HepG2 (cell line): ENCODE measurements at regions not wholly inside any gene's neighbourhood (a gene's known extent, or its start where the extent isn't known, plus 50 kb on each side); places are given as distances from the start of the nearest gene placed in this dataset.

Source experiments
- ATAC-seq: fragments of 200-7000 bp; cut with Tn5 transposase; 3 replicates; pipeline ENCODE4 v1.9.1; 2020; ENCODE audit warnings: mild to moderate bottlenecking, moderate library complexity
- BruUV-seq: library from RNA; stranded (reverse); fragments of 400-500 nt; replicated peaks from 2 replicates; lab custom pipeline; 2021; lab: Mats Ljungman, UMichigan
- CTCF ChIA-PET: fragments of 300-600 bp; formaldehyde crosslinking; extraction: SDS; loops from one replicate; lab custom pipeline; 2021; ENCODE audit warnings: low total read pairs, inconsistent platforms, low intra/inter-chr PET ratio; lab: Yijun Ruan, JAX
- POLR2A ChIA-PET: fragments of 350-600 bp; sonication (Branson Sonifier 250); formaldehyde crosslinking; loops from one replicate; lab custom pipeline; 2020; ENCODE audit warnings: antibody characterized with exemption, inconsistent platforms; lab: Yijun Ruan, JAX
- DNase-seq: peaks from one replicate; pipeline ENCODE4 v3.0.0-alpha.2; 2015; ENCODE audit warnings: low spot score
- FAIRE-seq: peaks from 3 replicates; lab custom pipeline; 2011; peaks lifted over from hg19 to GRCh38; lab: Jason Lieb, UNC
- H2AFZ ChIP-seq: one replicate; pipeline ENCODE4 v1.6.1; 2011; ENCODE audit warnings: low read length, inconsistent platforms
- H3K27ac ChIP-seq: fragments of 300-600 bp; 3 replicates; pipeline ENCODE4 v1.8.0; 2011; ENCODE audit warnings: mixed run types, mild to moderate bottlenecking, mixed read lengths, low read length, inconsistent platforms; ENCODE audit not compliant: insufficient read depth; ENCODE audit errors: extremely low read length
- H3K27me3 ChIP-seq, 2 experiments: fragments of 200-600 bp in 1 of 2; 2 replicates in 1 of 2; 3 replicates in 1 of 2; pipeline versions ENCODE4 v1.6.0 to v1.8.0; 2011; ENCODE audit warnings: low read length in 2 of 2, mild to moderate bottlenecking in 2 of 2, moderate library complexity in 2 of 2, inconsistent platforms in 1 of 2; ENCODE audit not compliant: insufficient read depth in 2 of 2, control insufficient read depth in 1 of 2
- H3K36me3 ChIP-seq, 2 experiments: fragments of 200-600 bp in 1 of 2; replicated peaks in 1 of 2; 2 replicates in 1 of 2; 3 replicates in 1 of 2; pipeline versions ENCODE4 v1.5.1 to v1.8.0; 2011; ENCODE audit warnings: low read length in 2 of 2, inconsistent platforms in 1 of 2; ENCODE audit not compliant: insufficient read depth in 2 of 2, control insufficient read depth in 1 of 2
- H3K4me1 ChIP-seq: 2 replicates; pipeline ENCODE4 v1.5.1; 2012; ENCODE audit warnings: low read length, inconsistent platforms; ENCODE audit not compliant: insufficient read depth
- H3K4me2 ChIP-seq: 2 replicates; pipeline ENCODE4 v1.6.0; 2011; ENCODE audit warnings: low read depth, low read length, inconsistent platforms
- H3K4me3 ChIP-seq, 3 experiments: fragments of 200-600 bp in 1 of 3; sonication (generic), shearing (Covaris generic) in 1 of 3; replicated peaks in 1 of 3; 2 replicates each; pipeline ENCODE4 v1.5.1; 2011 to 2016; ENCODE audit warnings: low read length in 3 of 3, inconsistent platforms in 2 of 3, low read depth in 2 of 3, mild to moderate bottlenecking in 2 of 3, control low read depth in 1 of 3, mixed read lengths in 1 of 3; ENCODE audit not compliant: insufficient read depth in 1 of 3
- H3K79me2 ChIP-seq: one replicate; pipeline ENCODE4 v1.6.1; 2011; ENCODE audit warnings: low read length, inconsistent platforms; ENCODE audit not compliant: insufficient read depth
- H3K9ac ChIP-seq: 2 replicates; pipeline ENCODE4 v1.6.0; 2011; ENCODE audit warnings: mild to moderate bottlenecking, low read depth, low read length, inconsistent platforms; ENCODE audit not compliant: insufficient read depth
- H3K9me3 ChIP-seq: 2 replicates; pipeline ENCODE4 v1.5.1; 2012; ENCODE audit warnings: mild to moderate bottlenecking, low read length
- H4K20me1 ChIP-seq: 2 replicates; pipeline ENCODE4 v1.6.0; 2011; ENCODE audit warnings: inconsistent platforms, mild to moderate bottlenecking, low read length, moderate library complexity; ENCODE audit not compliant: insufficient read depth
- ASH2L ChIP-seq: fragments of 300-600, 200-600 bp; sonication (generic); IDR thresholded peaks from 2 replicates; pipeline ENCODE4 v1.7.0; 2017; ENCODE audit warnings: low read depth, mild to moderate bottlenecking, moderate library complexity, mixed read lengths, low read length; ENCODE audit not compliant: insufficient read length
- ATF7-NPFF ChIP-seq: sonication (generic); formaldehyde crosslinking; IDR thresholded peaks from 2 replicates; pipeline ENCODE4 v1.8.1; 2023; ENCODE audit warnings: mild to moderate bottlenecking, low read depth, missing genetic modification reagents, moderate library complexity
- KAT8 ChIP-seq: IDR thresholded peaks from 2 replicates; pipeline ENCODE4 v1.6.1; 2016; ENCODE audit warnings: missing genetic modification reagents, missing compliant biosample characterization
- KDM4B ChIP-seq: sonication (generic); formaldehyde crosslinking; IDR thresholded peaks from 2 replicates; pipeline ENCODE4 v1.4.0; 2020; ENCODE audit warnings: missing genetic modification reagents
- KDM6A ChIP-seq: IDR thresholded peaks from 2 replicates; pipeline ENCODE4 v1.6.1; 2016; ENCODE audit warnings: low read depth
- MXD4 ChIP-seq: IDR thresholded peaks from 2 replicates; pipeline ENCODE4 v1.6.1; 2016; ENCODE audit warnings: mild to moderate bottlenecking, missing biosample characterization, missing genetic modification reagents
- NAIF1 ChIP-seq: sonication (generic); formaldehyde crosslinking; IDR thresholded peaks from 2 replicates; pipeline ENCODE4 v1.5.0; 2020; ENCODE audit warnings: mild to moderate bottlenecking, missing genetic modification reagents, borderline replicate concordance
- NCOR1 ChIP-seq: fragments of 200-600 bp; sonication (generic); IDR thresholded peaks from 2 replicates; pipeline ENCODE4 v1.7.0; 2017; ENCODE audit warnings: antibody characterized with exemption, low read length, borderline replicate concordance
- PRPF4 ChIP-seq: fragments of 200-400 bp; formaldehyde crosslinking; IDR thresholded peaks from 2 replicates; pipeline ENCODE4 v1.6.1; 2016; ENCODE audit warnings: low read length, low read depth; ENCODE audit not compliant: poor library complexity, severe bottlenecking
- RFXANK ChIP-seq: IDR thresholded peaks from 2 replicates; pipeline ENCODE4 v1.6.1; 2016
- ZBTB3 ChIP-seq: sonication (generic); formaldehyde crosslinking; IDR thresholded peaks from 2 replicates; pipeline ENCODE4 v1.4.0; 2020; ENCODE audit warnings: low read depth, mild to moderate bottlenecking, moderate library complexity, missing genetic modification reagents, borderline replicate concordance
- ZGPAT ChIP-seq: IDR thresholded peaks from 2 replicates; pipeline ENCODE4 v1.6.1; 2016; ENCODE audit warnings: mild to moderate bottlenecking
- ZNF276 ChIP-seq: sonication (generic); formaldehyde crosslinking; IDR thresholded peaks from 2 replicates; pipeline ENCODE4 v1.4.0; 2020; ENCODE audit warnings: mild to moderate bottlenecking, low read depth, missing genetic modification reagents
- ZNF33A ChIP-seq: sonication (generic); formaldehyde crosslinking; IDR thresholded peaks from 2 replicates; pipeline ENCODE4 v1.5.1; 2020; ENCODE audit warnings: missing genetic modification reagents, mild to moderate bottlenecking, moderate library complexity, borderline replicate concordance
- WGBS: methylation state at CpG from one replicate; pipeline ENCODE4 v1.1.6; 2017; ENCODE audit warnings: low lambda C conversion rate; 5-methylcytosine and 5-hydroxymethylcytosine counted together
- in situ Hi-C: cut with HindIII; loops from 2 replicates; pipeline ENCODE4 v1.10.0; 2017; ENCODE audit warnings: low pct_unique_long_range_greater_than_20kb; ENCODE audit not compliant: extremely low pct_ligation_motif_present
- intact Hi-C: fragments of 100-400 bp; cut with micrococcal nuclease; formaldehyde crosslinking; loops from one replicate; pipeline ENCODE4 v1.10.0; 2022; ENCODE audit not compliant: unreplicated experiment

GRCh38 chr5:175052351-175052750, 328.0 kb downstream of the MSX2 start:
- FAIRE-seq (no peak), DNase-seq (no peak), ATAC-seq (no peak)
- Histone ChIP-seq H3K4me2 (no peak overlapping the region), H3K9ac (no peak overlapping the region), H2AFZ (no peak overlapping the region), H3K9me3 (no peaks in the 10 kb centered on the region), H3K79me2 (no peaks in the 10 kb centered on the region), H3K27ac (no peak overlapping the region), H3K36me3 (no peaks in the 10 kb centered on the region), H3K27me3 (no peaks in the 10 kb centered on the region; a peak in 1 of 5 replicates), H3K4me1 (no peaks in the 10 kb centered on the region), H3K4me3 (no peak overlapping the region), H4K20me1 (no peaks in the 10 kb centered on the region)
- in situ Hi-C loops (no loop called here), intact Hi-C loops (no loop called here)
- no peak for TF ChIP-seq KDM6A (CRISPR knock-in tag)
- TF ChIP-seq ZBTB3, result no peak
- no peak for TF ChIP-seq ZNF33A (CRISPR knock-in tag)
- TF ChIP-seq ZNF276 (CRISPR knock-in tag), result no peak
- TF ChIP-seq ATF7-NPFF, result no peak
- ChIA-PET CTCF (no interaction called here), POLR2A (no interaction called here)
- 0% methylated on average over 2 of the region's 2 CpGs for WGBS
- BruUV-seq, result no TSS peak

- intact Hi-C loops, result no loop called here
- TF ChIP-seq PRPF4, result no peak
- no peak for TF ChIP-seq RFXANK (CRISPR knock-in tag)
- TF ChIP-seq NAIF1 (CRISPR knock-in tag), result no peak
- TF ChIP-seq KDM4B (CRISPR knock-in tag), result no peak
- TF ChIP-seq ZGPAT (CRISPR knock-in tag), result no peak
- no peak for TF ChIP-seq NCOR1
- TF ChIP-seq ASH2L, result no peak
- no peak for TF ChIP-seq MXD4
- TF ChIP-seq KAT8 (CRISPR knock-in tag), result no peak
Measured at GRCh38 chr5:175047048-175047447, 322.7 kb downstream of the MSX2 start.

More at GRCh38 chr5:175047048-175047447, 322.7 kb downstream of the MSX2 start:
- H3K27ac ChIP-seq, result no peak overlapping the region
- H3K79me2 ChIP-seq, result no peaks in the 10 kb centered on the region
- BruUV-seq, result no TSS peak
- H3K36me3 ChIP-seq, result no peaks in the 10 kb centered on the region
- 0% methylated on average over 1 of the region's 1 CpG for WGBS
- no peak overlapping the region for H3K9ac ChIP-seq
- no peak overlapping the region for H3K4me2 ChIP-seq
- in situ Hi-C loops, result no loop called here
- DNase-seq (no peak), FAIRE-seq (no peak), ATAC-seq (no peak)
- POLR2A ChIA-PET, result no interaction called here
- H3K4me1 ChIP-seq, result no peaks in the 10 kb centered on the region
- no peak overlapping the region for H2AFZ ChIP-seq
- H3K4me3 ChIP-seq, result no peak overlapping the region
- H3K27me3 ChIP-seq, result no peaks in the 10 kb centered on the region
- CTCF ChIA-PET, result no interaction called here
- H3K9me3 ChIP-seq, result no peaks in the 10 kb centered on the region
- H4K20me1 ChIP-seq, result no peaks in the 10 kb centered on the region
